H1 (cell line): ENCODE measurements at regions not wholly inside any gene's neighbourhood (a gene's known extent, or its start where the extent isn't known, plus 50 kb on each side); places are given as distances from the start of the nearest gene placed in this dataset.

Experiments
- CTCF ChIA-PET: fragments of 300-600 bp; sonication (Branson Sonifier 250); formaldehyde crosslinking; loops from one replicate; lab custom pipeline; 2021; ENCODE audit not compliant: partially characterized antibody; lab: Charles Lee
- POLR2A ChIA-PET: fragments of 300-600 bp; sonication (Branson Sonifier 250); formaldehyde crosslinking; loops from one replicate; lab custom pipeline; 2021; ENCODE audit warnings: inconsistent platforms; ENCODE audit not compliant: partially characterized antibody; lab: Charles Lee
- DNase-seq, 2 experiments: peaks; one replicate each; pipeline versions ENCODE4 v3.0.0 to v3.0.0-alpha.2; 2010 to 2022; ENCODE audit warnings: low spot score in 2 of 2, low read depth in 1 of 2, mixed read lengths in 1 of 2
- FAIRE-seq: peaks from 2 replicates; lab custom pipeline; 2011; peaks lifted over from hg19 to GRCh38; lab: Jason Lieb, UNC
- H2AFZ ChIP-seq: 2 replicates; pipeline ENCODE4 v1.8.1; 2012; ENCODE audit warnings: low read length, inconsistent platforms
- H2AK5ac ChIP-seq: 2 replicates; pipeline ENCODE4 v1.6.1; 2013; ENCODE audit warnings: low read depth, low read length
- H2BK120ac ChIP-seq: replicated peaks from 2 replicates; pipeline ENCODE3; 2013; ENCODE audit warnings: low read depth, low read length, inconsistent platforms
- H2BK12ac ChIP-seq: 2 replicates; pipeline ENCODE4 v1.6.1; 2013; ENCODE audit warnings: low read depth, low read length
- H2BK15ac ChIP-seq: 2 replicates; pipeline ENCODE4 v1.6.1; 2013; ENCODE audit warnings: low read length
- H2BK20ac ChIP-seq: 2 replicates; pipeline ENCODE4 v1.6.1; 2013; ENCODE audit warnings: low read length
- H2BK5ac ChIP-seq: 2 replicates; pipeline ENCODE4 v1.6.1; 2013; ENCODE audit warnings: low read depth, low read length
- H3K14ac ChIP-seq: 2 replicates; pipeline ENCODE4 v1.6.1; 2013; ENCODE audit warnings: inconsistent platforms; ENCODE audit not compliant: insufficient read length
- H3K18ac ChIP-seq: 2 replicates; pipeline ENCODE4 v1.6.1; 2013; ENCODE audit warnings: low read length; ENCODE audit errors: extremely low read depth
- H3K23ac ChIP-seq: 2 replicates; pipeline ENCODE4 v1.6.1; 2013; ENCODE audit warnings: inconsistent platforms; ENCODE audit not compliant: insufficient read length
- H3K23me2 ChIP-seq: 2 replicates; pipeline ENCODE4 v1.6.1; 2013; ENCODE audit warnings: low read depth, low read length
- H3K27ac ChIP-seq: 2 replicates; pipeline ENCODE4 v1.6.1; 2011; ENCODE audit warnings: low read depth, low read length, inconsistent platforms
- H3K27me3 ChIP-seq, 4 experiments: replicated peaks in 1 of 4; 1 replicate in 1 of 4; 2 replicates in 3 of 4; pipeline versions ENCODE4 v1.6.1 to v1.8.1; 2011 to 2013; ENCODE audit warnings: low read length in 3 of 4, mild to moderate bottlenecking in 3 of 4, inconsistent platforms in 2 of 4, mixed read lengths in 2 of 4, moderate library complexity in 1 of 4; ENCODE audit not compliant: control insufficient read depth in 3 of 4, insufficient read depth in 3 of 4; ENCODE audit errors: extremely low read depth in 1 of 4
- H3K36me3 ChIP-seq, 4 experiments: 2 replicates each; pipeline versions ENCODE4 v1.6.1 to v1.8.1; 2011 to 2013; ENCODE audit warnings: mild to moderate bottlenecking in 4 of 4, low read length in 3 of 4, moderate library complexity in 2 of 4, control low read depth in 1 of 4, inconsistent platforms in 1 of 4; ENCODE audit not compliant: insufficient read depth in 4 of 4, control insufficient read depth in 2 of 4
- H3K4ac ChIP-seq: replicated peaks from 2 replicates; pipeline ENCODE3; 2013; ENCODE audit warnings: low read length, low read depth, mixed read lengths, inconsistent platforms; ENCODE audit not compliant: insufficient read length
- H3K4me1 ChIP-seq, 4 experiments: replicated peaks in 1 of 4; 1 replicate in 1 of 4; 2 replicates in 3 of 4; pipeline versions ENCODE4 v1.6.1 to v1.8.1; 2011 to 2013; ENCODE audit warnings: low read length in 3 of 4, inconsistent platforms in 2 of 4, mixed read lengths in 1 of 4; ENCODE audit not compliant: insufficient read depth in 4 of 4, control insufficient read depth in 3 of 4
- H3K4me2 ChIP-seq, 2 experiments: 2 replicates each; pipeline versions ENCODE4 v1.6.1 to v1.8.1; 2011 to 2013; ENCODE audit warnings: low read depth in 2 of 2, low read length in 2 of 2, control low read depth in 1 of 2, inconsistent platforms in 1 of 2, mild to moderate bottlenecking in 1 of 2; ENCODE audit not compliant: insufficient read depth in 1 of 2
- H3K4me3 ChIP-seq, 4 experiments: fragments of 200-600, 300-600 bp in 1 of 4; sonication (generic), shearing (Covaris generic), sonication (Bioruptor Twin) in 1 of 4; 2 replicates each; pipeline versions ENCODE4 v1.5.1 to v1.8.1; 2011 to 2016; ENCODE audit warnings: low read length in 4 of 4, low read depth in 3 of 4, control low read depth in 2 of 4, inconsistent platforms in 2 of 4, mild to moderate bottlenecking in 2 of 4, mixed read lengths in 1 of 4, moderate library complexity in 1 of 4; ENCODE audit not compliant: insufficient read depth in 2 of 4; ENCODE audit errors: extremely low read depth in 1 of 4
- H3K56ac ChIP-seq: replicated peaks from 2 replicates; pipeline ENCODE3; 2013; ENCODE audit warnings: low read depth, mild to moderate bottlenecking, mixed read lengths, low read length, inconsistent platforms; ENCODE audit not compliant: insufficient read length
- H3K79me1 ChIP-seq: 2 replicates; pipeline ENCODE4 v1.6.1; 2013; ENCODE audit warnings: low read depth, low read length, control low read depth
- H3K79me2 ChIP-seq, 2 experiments: 2 replicates each; pipeline versions ENCODE4 v1.6.1 to v1.8.1; 2012 to 2013; ENCODE audit warnings: low read length in 2 of 2, mild to moderate bottlenecking in 2 of 2, inconsistent platforms in 1 of 2; ENCODE audit not compliant: insufficient read depth in 2 of 2, control insufficient read depth in 1 of 2
- H3K9ac ChIP-seq, 4 experiments: replicated peaks in 1 of 4; 1 replicate in 1 of 4; 2 replicates in 3 of 4; pipeline versions ENCODE4 v1.6.1 to v1.8.1; 2011 to 2013; ENCODE audit warnings: low read depth in 3 of 4, low read length in 3 of 4, control low read depth in 2 of 4, mild to moderate bottlenecking in 2 of 4, moderate library complexity in 2 of 4, inconsistent platforms in 1 of 4; ENCODE audit errors: extremely low read depth in 1 of 4
- H3K9me3 ChIP-seq, 2 experiments: 2 replicates each; pipeline versions ENCODE4 v1.6.1 to v1.8.1; 2012 to 2013; ENCODE audit warnings: mild to moderate bottlenecking in 2 of 2, moderate library complexity in 2 of 2, control low read depth in 1 of 2, inconsistent platforms in 1 of 2, low read depth in 1 of 2, low read length in 1 of 2, mixed read lengths in 1 of 2; ENCODE audit not compliant: insufficient read depth in 2 of 2
- H4K20me1 ChIP-seq, 2 experiments: replicated peaks in 1 of 2; 2 replicates each; pipeline versions ENCODE3 to v1.8.1; 2011 to 2013; ENCODE audit warnings: inconsistent platforms in 2 of 2, low read length in 2 of 2, mild to moderate bottlenecking in 1 of 2; ENCODE audit not compliant: insufficient read depth in 2 of 2, control insufficient read depth in 1 of 2
- H4K5ac ChIP-seq: 2 replicates; pipeline ENCODE4 v1.6.1; 2013; ENCODE audit warnings: low read length, low read depth, mixed read lengths, inconsistent platforms; ENCODE audit not compliant: insufficient read length
- H4K8ac ChIP-seq: 2 replicates; pipeline ENCODE4 v1.8.0; 2013; ENCODE audit warnings: mild to moderate bottlenecking, moderate library complexity, low read length, inconsistent platforms; ENCODE audit not compliant: insufficient read depth; ENCODE audit errors: extremely low read depth
- H4K91ac ChIP-seq: replicated peaks from 2 replicates; pipeline ENCODE3; 2013; ENCODE audit warnings: low read length, mixed read lengths, inconsistent platforms; ENCODE audit not compliant: insufficient read length
- BCL11A ChIP-seq, 2 experiments: IDR thresholded peaks; one replicate each; pipeline ENCODE4 v1.6.1; 2011; ENCODE audit warnings: low read depth in 2 of 2, low read length in 2 of 2, mild to moderate bottlenecking in 2 of 2
- CHD2 ChIP-seq: IDR thresholded peaks from 2 replicates; pipeline ENCODE4 v1.6.1; 2012; ENCODE audit warnings: low read length, improper control_type of control experiment
- CTCF ChIP-seq, 3 experiments: IDR thresholded peaks; 1 replicate in 2 of 3; 2 replicates in 1 of 3; pipeline versions ENCODE4 v1.5.1 to v1.6.1; 2011; ENCODE audit warnings: low read length in 3 of 3, mild to moderate bottlenecking in 3 of 3, inconsistent platforms in 2 of 3, low read depth in 1 of 3, moderate library complexity in 1 of 3; ENCODE audit not compliant: insufficient read depth in 1 of 3; ENCODE audit errors: control extremely low read depth in 1 of 3
- GABPA ChIP-seq: IDR thresholded peaks from 2 replicates; pipeline ENCODE4 v1.6.1; 2011; ENCODE audit warnings: mild to moderate bottlenecking, low read length, moderate library complexity, borderline replicate concordance; ENCODE audit not compliant: insufficient read depth
- JUND ChIP-seq: IDR thresholded peaks from 2 replicates; pipeline ENCODE4 v1.6.1; 2011; ENCODE audit warnings: mild to moderate bottlenecking, improper control_type of control experiment, low read length
- KDM1A ChIP-seq: fragments of 200-600, 300-600 bp; sonication (generic); IDR thresholded peaks from 2 replicates; pipeline ENCODE4 v1.7.1; 2016; ENCODE audit warnings: mild to moderate bottlenecking, low read length, borderline replicate concordance
- MAFK ChIP-seq: IDR thresholded peaks from 2 replicates; pipeline ENCODE4 v1.6.1; 2012; ENCODE audit warnings: low read depth, mild to moderate bottlenecking, improper control_type of control experiment, low read length
- POU5F1 ChIP-seq: IDR thresholded peaks from 2 replicates; pipeline ENCODE4 v1.6.1; 2011; ENCODE audit warnings: low read depth, mild to moderate bottlenecking, low read length, moderate library complexity
- RAD21 ChIP-seq, 2 experiments: IDR thresholded peaks in 1 of 2; conservative IDR thresholded peaks in 1 of 2; 2 replicates each; pipeline ENCODE4 v1.6.1; 2011; ENCODE audit warnings: low read depth in 2 of 2, low read length in 2 of 2, improper control_type of control experiment in 1 of 2, inconsistent platforms in 1 of 2, mild to moderate bottlenecking in 1 of 2, moderate library complexity in 1 of 2
- RBBP5 ChIP-seq: IDR thresholded peaks from 2 replicates; pipeline ENCODE4 v1.7.1; 2012; ENCODE audit warnings: low read depth, mild to moderate bottlenecking, inconsistent platforms, low read length, moderate library complexity, borderline replicate concordance
- SIN3A ChIP-seq, 2 experiments: IDR thresholded peaks in 1 of 2; conservative IDR thresholded peaks in 1 of 2; 2 replicates each; pipeline ENCODE4 v1.6.1; 2011 to 2012; ENCODE audit warnings: low read length in 2 of 2, improper control_type of control experiment in 1 of 2, low read depth in 1 of 2, mild to moderate bottlenecking in 1 of 2
- WGBS, 2 experiments: shearing (Covaris generic) in 1 of 2; methylation state at CpG; one replicate each; pipeline versions ENCODE4 v1.1.6 to v1.1.7; 2013 to 2015; ENCODE audit warnings: low lambda C conversion rate in 2 of 2, mixed read lengths in 2 of 2, inconsistent platforms in 1 of 2, low coverage in 1 of 2, missing lambda C conversion rate in 1 of 2; ENCODE audit not compliant: insufficient replicate concordance in 2 of 2, insufficient coverage in 1 of 2, insufficient read length in 1 of 2; ENCODE audit errors: extremely low coverage in 1 of 2, missing lambda C conversion rate in 1 of 2; 5-methylcytosine and 5-hydroxymethylcytosine counted together

DNA sequence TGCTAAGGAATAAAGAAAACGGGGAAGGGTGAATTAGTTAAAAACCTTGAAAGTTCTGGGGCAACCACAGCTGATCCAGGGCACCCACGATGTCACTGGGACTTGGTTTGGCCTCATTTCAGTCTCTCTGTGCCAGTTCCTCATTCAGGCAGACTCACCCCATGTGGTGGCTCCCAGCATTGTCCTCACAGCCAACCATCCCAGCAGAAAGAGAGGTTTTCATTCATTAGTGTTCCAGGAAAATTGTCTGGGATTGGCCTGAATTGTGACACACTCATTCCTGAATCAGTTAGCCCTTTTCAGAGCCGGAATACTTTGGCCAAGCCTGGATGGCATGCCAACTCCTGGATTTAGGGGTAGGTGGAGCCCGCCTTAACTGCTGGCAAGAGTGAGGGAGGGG lies 367.7 kb downstream of the PRDM2 start:
- Histone ChIP-seq H2BK120ac (no peak overlapping the region), H3K79me2 (no peaks in the 10 kb centered on the region), H2BK12ac (no peak overlapping the region), H2AK5ac (no peak overlapping the region), H3K27me3 (peaks cover 0 to 3% (median 0%) of the 10 kb centered on the region in 4 experiments; a peak in 2 of 7 replicates), H3K9me3 (no peaks in the 10 kb centered on the region), H2BK5ac (no peak overlapping the region), H3K56ac (no peak overlapping the region), H4K5ac (no peak overlapping the region), H4K20me1 (no peaks in the 10 kb centered on the region), H3K4me2 (no peak overlapping the region), H3K23ac (no peak overlapping the region), H4K91ac (no peak overlapping the region), H3K18ac (no peak overlapping the region), H2AFZ (no peak overlapping the region), H3K79me1 (no peaks in the 10 kb centered on the region), H3K4ac (no peak overlapping the region), H2BK20ac (no peak overlapping the region), H3K27ac (no peak overlapping the region), H3K9ac (no peak overlapping the region), H3K4me1 (peaks cover 0 to 3% (median 0%) of the 10 kb centered on the region in 4 experiments; a peak in 1 of 7 replicates), H3K23me2 (no peaks in the 10 kb centered on the region; the same call in 1 of the 2 replicates), H2BK15ac (no peak overlapping the region), H3K36me3 (no peaks in the 10 kb centered on the region), H4K8ac (no peak overlapping the region), H3K4me3 (no peak overlapping the region), H3K14ac (no peak overlapping the region)
- 88% methylated on average over 4 of the region's 4 CpGs; no CpG with 5 or more reads in 1 of the 2 experiments for WGBS, 2 experiments
- ChIA-PET POLR2A (no interaction called here), CTCF (no interaction called here)
- DNase-seq (no peak), FAIRE-seq (no peak)
- TF ChIP-seq CHD2 (no peak), MAFK (no peak), KDM1A (no peak), GABPA (no peak), CTCF (IDR thresholded peaks at IDR 0.05; ENCODE audit: control extremely low read depth in 1 of 3, insufficient read depth in 1 of 3, low read depth in 1 of 3, low read length in 3 of 3) (no peak), POU5F1 (no peak), BCL11A (IDR thresholded peaks at IDR 0.05; ENCODE audit: low read depth in 2 of 2, low read length in 2 of 2) (no peak), SIN3A (conservative IDR thresholded peaks at IDR 0.05 in 1 of 2, IDR thresholded peaks at IDR 0.05 in 1 of 2; ENCODE audit: low read depth in 1 of 2, low read length in 2 of 2) (no peak), JUND (no peak), RBBP5 (no peak), RAD21 (IDR thresholded peaks at IDR 0.05 in 1 of 2, conservative IDR thresholded peaks at IDR 0.05 in 1 of 2; ENCODE audit: low read depth in 2 of 2, low read length in 2 of 2) (no peak)
